WERI-Rb-1 (cell line): ENCODE measurements at regions not wholly inside any gene's neighbourhood (a gene's known extent, or its start where the extent isn't known, plus 50 kb on each side); places are given as distances from the start of the nearest gene placed in this dataset.
"Not testable (repeated sequence)": the region's sequence is repeated elsewhere in the genome, so short reads cannot be mapped to it uniquely, and the experiment has no call there.

Experiments
- DNase-seq: peaks from one replicate; pipeline ENCODE4 v3.0.0-alpha.2; 2020
- H3K27ac ChIP-seq: fragments of 250-450 bp; sonication (Bioruptor Pico); 2 replicates; pipeline ENCODE4 v1.5.1; 2020; ENCODE audit warnings: mild to moderate bottlenecking, moderate library complexity
- H3K27me3 ChIP-seq: fragments of 250-450 bp; sonication (Bioruptor Pico); 2 replicates; pipeline ENCODE4 v1.5.1; 2021; ENCODE audit warnings: mild to moderate bottlenecking, low read depth, moderate library complexity; ENCODE audit not compliant: insufficient read depth, severe bottlenecking
- H3K36me3 ChIP-seq: fragments of 250-450 bp; sonication (Bioruptor Pico); 2 replicates; pipeline ENCODE4 v1.5.1; 2020; ENCODE audit warnings: mild to moderate bottlenecking, moderate library complexity
- H3K4me3 ChIP-seq: 2 replicates; pipeline ENCODE4 v1.5.1; 2011; ENCODE audit warnings: low read depth, mild to moderate bottlenecking, control low read depth, low read length
- H3K9me3 ChIP-seq: fragments of 250-450 bp; sonication (Bioruptor Pico); 2 replicates; pipeline ENCODE4 v1.5.1; 2021; ENCODE audit warnings: mild to moderate bottlenecking, moderate library complexity; ENCODE audit not compliant: severe bottlenecking
- CTCF ChIP-seq: IDR thresholded peaks from 2 replicates; pipeline ENCODE4 v1.5.1; 2011; ENCODE audit warnings: low read depth, mild to moderate bottlenecking, control low read depth, inconsistent platforms, low read length

- no peak overlapping the region for H3K4me3 ChIP-seq
- no peak for DNase-seq
- H3K27me3 ChIP-seq, result no peaks in the 10 kb centered on the region
- H3K27ac ChIP-seq, result no peak overlapping the region
- no peaks in the 10 kb centered on the region for H3K36me3 ChIP-seq
- peaks cover 3% of the 10 kb centered on the region for H3K9me3 ChIP-seq
- TF ChIP-seq CTCF, result no peak
These were observed 262.9 kb downstream of the ASMT start for GRCh38 chrX:1877780-1878179.

GRCh38 chrX:1880884-1881817, 266.3 kb downstream of the ASMT start:
- not testable (repeated sequence) for H3K36me3 ChIP-seq, H3K27ac ChIP-seq, H3K4me3 ChIP-seq, H3K27me3 ChIP-seq, DNase-seq
- peaks cover 14% of the 10 kb centered on the region for H3K9me3 ChIP-seq

- Histone ChIP-seq H3K36me3 (no peaks in the 10 kb centered on the region), H3K27ac (no peak overlapping the region), H3K9me3 (peaks cover 14% of the 10 kb centered on the region), H3K4me3 (no peak overlapping the region), H3K27me3 (no peaks in the 10 kb centered on the region)
- TF ChIP-seq CTCF, result no peak
- DNase-seq, result no peak
These were observed 268.9 kb downstream of the ASMT start for GRCh38 chrX:1883772-1884171.

GRCh38 chrX:1884446-1884845, 269.6 kb downstream of the ASMT start:
- TF ChIP-seq CTCF, result no peak
- no peak for DNase-seq
- Histone ChIP-seq H3K36me3 (no peaks in the 10 kb centered on the region), H3K27ac (no peak overlapping the region), H3K9me3 (peaks cover 14% of the 10 kb centered on the region), H3K4me3 (no peak overlapping the region), H3K27me3 (no peaks in the 10 kb centered on the region)

GRCh38 chrX:1885116-1885515, 270.3 kb downstream of the ASMT start:
- Histone ChIP-seq H3K27me3 (no peaks in the 10 kb centered on the region), H3K27ac (no peak overlapping the region), H3K36me3 (no peaks in the 10 kb centered on the region), H3K4me3 (no peak overlapping the region), H3K9me3 (peaks cover 14% of the 10 kb centered on the region)
- no peak for TF ChIP-seq CTCF
- DNase-seq, result no peak

DNA sequence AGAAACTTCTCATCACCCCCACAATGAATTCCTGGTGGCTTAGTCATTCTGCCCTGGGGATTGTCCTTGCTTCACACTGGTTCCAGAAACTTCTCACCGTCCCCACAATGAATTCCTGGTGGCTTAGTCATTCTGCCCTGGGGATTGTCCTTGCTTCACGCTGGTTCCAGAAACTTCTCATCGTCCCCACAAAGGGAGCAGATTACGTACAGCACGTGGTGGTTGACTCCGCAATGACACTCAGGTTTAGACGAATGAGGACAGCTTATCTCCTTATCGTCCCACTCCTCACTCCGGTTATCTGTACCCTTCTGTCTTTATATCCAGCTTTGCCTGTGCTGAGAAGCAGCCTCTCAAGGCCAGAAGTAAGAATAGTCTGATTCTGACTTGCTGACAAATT, 273.4 kb downstream of the ASMT start:
- DNase-seq, result not testable (repeated sequence)
- H3K9me3 ChIP-seq, result peaks cover 14% of the 10 kb centered on the region

DNA sequence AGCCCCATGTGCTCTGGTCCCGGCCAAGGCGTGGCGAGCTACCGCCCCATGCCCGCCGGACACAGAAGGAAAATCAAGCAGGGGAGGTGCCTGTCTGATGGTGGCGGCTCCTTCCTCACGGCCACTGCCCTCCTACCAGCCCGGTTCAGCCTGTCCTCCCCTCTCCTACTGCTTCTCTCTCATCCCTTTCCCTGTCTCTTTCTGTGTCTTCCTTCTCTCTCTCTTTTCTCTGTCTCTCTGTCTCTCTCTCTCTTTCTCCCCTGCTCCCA, 279.1 kb downstream of the ASMT start:
- Histone ChIP-seq H3K27ac (no peak overlapping the region), H3K36me3 (no peaks in the 10 kb centered on the region), H3K9me3 (no peaks in the 10 kb centered on the region), H3K4me3 (no peak overlapping the region), H3K27me3 (no peaks in the 10 kb centered on the region)
- no peak for DNase-seq
- TF ChIP-seq CTCF, result no peak

More for the DNA sequence above, 273.4 kb downstream of the ASMT start:
- not testable (repeated sequence) for H3K36me3 ChIP-seq, H3K4me3 ChIP-seq, H3K27ac ChIP-seq, H3K27me3 ChIP-seq
